HCT116 (cell line): ENCODE measurements at regions not wholly inside any gene's neighbourhood (a gene's known extent, or its start where the extent isn't known, plus 50 kb on each side); places are given as distances from the start of the nearest gene placed in this dataset.

Experiments
- ATAC-seq: fragments of 200-7000 bp; cut with Tn5 transposase; 2 replicates; pipeline ENCODE4 v1.9.1; 2020; ENCODE audit warnings: mild to moderate bottlenecking, moderate library complexity
- BruUV-seq: library from RNA; stranded (reverse); fragments of 400-500 nt; replicated peaks from 2 replicates; lab custom pipeline; 2021; lab: Mats Ljungman, UMichigan
- CTCF ChIA-PET: fragments of 300-600 bp; sonication (Branson Sonifier 250); formaldehyde crosslinking; loops from one replicate; lab custom pipeline; 2021; ENCODE audit warnings: antibody characterized with exemption; lab: Charles Lee
- POLR2A ChIA-PET: fragments of 300-600, 350-600 bp; sonication (Branson Sonifier 250); formaldehyde crosslinking; loops from one replicate; lab custom pipeline; 2021; ENCODE audit warnings: antibody characterized with exemption; lab: Charles Lee
- RAD21 ChIA-PET, 2 experiments: fragments of 300-600 bp; sonication (Branson Sonifier 250); formaldehyde crosslinking; loops; one replicate each; lab custom pipeline; 2023; ENCODE audit warnings: low total read pairs in 2 of 2; ENCODE audit not compliant: uncharacterized antibody in 2 of 2, unreplicated experiment in 2 of 2, low non-redundant PET in 1 of 2; lab: Charles Lee
- DNase-seq: peaks from one replicate; pipeline ENCODE4 v3.0.0-alpha.2; 2010; ENCODE audit warnings: low read depth, low spot score
- H2AFZ ChIP-seq: fragments of 200-600 bp; shearing (Covaris generic), sonication (generic); 2 replicates; pipeline ENCODE4 v1.6.1; 2017; ENCODE audit warnings: low read depth, mixed run types, mixed read lengths, antibody characterized with exemption, low read length; ENCODE audit not compliant: poor library complexity, severe bottlenecking
- H3K27ac ChIP-seq: 2 replicates; pipeline ENCODE4 v1.5.1; 2012; ENCODE audit warnings: low read depth, low read length
- H3K27me3 ChIP-seq: fragments of 200-600 bp; sonication (generic); 2 replicates; pipeline ENCODE4 v1.6.1; 2016; ENCODE audit warnings: mixed run types, low read length, mixed read lengths; ENCODE audit not compliant: insufficient read depth
- H3K36me3 ChIP-seq, 2 experiments: fragments of 200-500 bp in 1 of 2; fragments of 200-600 bp in 1 of 2; sonication (Bioruptor generic) in 1 of 2; sonication (generic) in 1 of 2; 2 replicates each; pipeline versions ENCODE4 v1.5.1 to v1.6.1; 2014 to 2016; ENCODE audit warnings: low read length in 2 of 2, inconsistent platforms in 1 of 2, mixed read lengths in 1 of 2, mixed run types in 1 of 2; ENCODE audit not compliant: insufficient read depth in 2 of 2, control insufficient read depth in 1 of 2
- H3K4me1 ChIP-seq, 2 experiments: fragments of 200-600 bp in 1 of 2; sonication (generic) in 1 of 2; 2 replicates each; pipeline versions ENCODE4 v1.5.1 to v1.6.1; 2012 to 2017; ENCODE audit warnings: low read length in 2 of 2, inconsistent platforms in 1 of 2, mild to moderate bottlenecking in 1 of 2, mixed read lengths in 1 of 2, mixed run types in 1 of 2, moderate library complexity in 1 of 2; ENCODE audit not compliant: insufficient read depth in 2 of 2, control insufficient read depth in 1 of 2
- H3K4me2 ChIP-seq: fragments of 200-600 bp; sonication (generic); 2 replicates; pipeline ENCODE4 v1.6.1; 2017; ENCODE audit warnings: mixed run types, low read length, mixed read lengths
- H3K4me3 ChIP-seq, 2 experiments: fragments of 200-600 bp in 1 of 2; sonication (generic) in 1 of 2; replicated peaks in 1 of 2; 2 replicates each; pipeline ENCODE4 v1.5.1; 2011 to 2016; ENCODE audit warnings: low read length in 2 of 2, control low read depth in 1 of 2, low read depth in 1 of 2, mild to moderate bottlenecking in 1 of 2, mixed read lengths in 1 of 2, mixed run types in 1 of 2
- H3K79me2 ChIP-seq: fragments of 200-600 bp; sonication (generic); 2 replicates; pipeline ENCODE4 v1.6.1; 2017; ENCODE audit warnings: mild to moderate bottlenecking, mixed run types, low read length, moderate library complexity, mixed read lengths; ENCODE audit not compliant: insufficient read depth
- H3K9ac ChIP-seq: fragments of 200-600 bp; sonication (generic); 2 replicates; pipeline ENCODE4 v1.6.1; 2016; ENCODE audit warnings: low read length, mixed read lengths
- H3K9me2 ChIP-seq: fragments of 200-600 bp; sonication (generic), shearing (Covaris generic); 2 replicates; pipeline ENCODE4 v1.6.1; 2017; ENCODE audit warnings: mixed run types, mild to moderate bottlenecking, moderate library complexity; ENCODE audit not compliant: insufficient read depth
- H3K9me3 ChIP-seq, 2 experiments: fragments of 200-500 bp in 1 of 2; fragments of 200-600 bp in 1 of 2; sonication (Bioruptor generic) in 1 of 2; sonication (generic) in 1 of 2; 2 replicates each; pipeline ENCODE4 v1.6.1; 2014 to 2017; ENCODE audit warnings: low read length in 2 of 2, mixed read lengths in 2 of 2, inconsistent platforms in 1 of 2, low read depth in 1 of 2, mild to moderate bottlenecking in 1 of 2, mixed run types in 1 of 2, moderate library complexity in 1 of 2; ENCODE audit not compliant: control insufficient read depth in 1 of 2, insufficient read depth in 1 of 2
- H4K20me1 ChIP-seq: fragments of 200-600 bp; sonication (generic), shearing (Covaris generic); 2 replicates; pipeline ENCODE4 v1.6.1; 2017; ENCODE audit warnings: mixed run types, mild to moderate bottlenecking, moderate library complexity; ENCODE audit not compliant: insufficient read depth
- ATF3 ChIP-seq: IDR thresholded peaks from 2 replicates; pipeline ENCODE4 v1.6.1; 2012
- CTCF ChIP-seq, 3 experiments: fragments of 200-600 bp in 1 of 3; sonication (generic) in 1 of 3; IDR thresholded peaks in 2 of 3; conservative IDR thresholded peaks in 1 of 3; 2 replicates each; pipeline ENCODE4 v1.5.1; 2012 to 2017; ENCODE audit warnings: low read depth in 2 of 3, low read length in 2 of 3, antibody characterized with exemption in 1 of 3, borderline replicate concordance in 1 of 3, control low read depth in 1 of 3, mild to moderate bottlenecking in 1 of 3, mixed read lengths in 1 of 3, mixed run types in 1 of 3, moderate library complexity in 1 of 3; ENCODE audit not compliant: insufficient read depth in 1 of 3
- EZH2 ChIP-seq: fragments of 200-600 bp; sonication (generic); IDR thresholded peaks from 2 replicates; pipeline ENCODE4 v1.6.1; 2017; ENCODE audit warnings: antibody characterized with exemption, mixed run types
- FOSL1 ChIP-seq: IDR thresholded peaks from 2 replicates; pipeline ENCODE4 v1.6.1; 2012; ENCODE audit warnings: low read depth
- MAX ChIP-seq: IDR thresholded peaks from 2 replicates; pipeline ENCODE4 v1.6.1; 2012
- POLR2AphosphoS5 ChIP-seq: IDR thresholded peaks from 2 replicates; pipeline ENCODE4 v1.6.1; 2011; ENCODE audit warnings: mild to moderate bottlenecking, low read depth, low read length, moderate library complexity
- RAD21 ChIP-seq: IDR thresholded peaks from 2 replicates; pipeline ENCODE4 v1.6.1; 2012; ENCODE audit warnings: low read depth, mild to moderate bottlenecking
- SRF ChIP-seq: IDR thresholded peaks from 2 replicates; pipeline ENCODE4 v1.6.1; 2012; ENCODE audit warnings: low read depth
- intact Hi-C: fragments of 100-400 bp; cut with micrococcal nuclease; formaldehyde crosslinking; loops from 2 replicates; pipeline ENCODE4 v1.10.0; 2022

GRCh38 chr18:60130284-60130683 lies 230.5 kb downstream of the PMAIP1 start:
- no peak overlapping the region for H3K27ac ChIP-seq
- H3K27me3 ChIP-seq = no peaks in the 10 kb centered on the region
- no peaks in the 10 kb centered on the region for H3K4me1 ChIP-seq
- H3K9me2 ChIP-seq = no peaks in the 10 kb centered on the region
- POLR2A ChIA-PET = no interaction called here
- no peak overlapping the region for H3K4me3 ChIP-seq
- RAD21 ChIA-PET = no interaction called here
- CTCF ChIA-PET = no interaction called here
- H3K4me2 ChIP-seq = no peak overlapping the region
- TF ChIP-seq CTCF (IDR thresholded peaks at IDR 0.05 in 2 of 3, conservative IDR thresholded peaks at IDR 0.05 in 1 of 3; ENCODE audit: borderline replicate concordance in 1 of 3, insufficient read depth in 1 of 3, low read depth in 2 of 3, low read length in 2 of 3) (no peak), RAD21 (no peak), EZH2 (no peak), MAX (no peak)
- TF ChIP-seq, all 23 proteins: peak for 0
- intact Hi-C loops = no loop called here
- Histone ChIP-seq H2AFZ (no peak overlapping the region), H4K20me1 (no peaks in the 10 kb centered on the region), H3K36me3 (no peaks in the 10 kb centered on the region), H3K9me3 (no peaks in the 10 kb centered on the region), H3K9ac (no peak overlapping the region), H3K79me2 (no peaks in the 10 kb centered on the region)
- BruUV-seq = no TSS peak
- ATAC-seq = no peak
- no peak for DNase-seq

GRCh38 chr18:60123031-60123430 lies 223.2 kb downstream of the PMAIP1 start:
- BruUV-seq = no TSS peak
- Histone ChIP-seq H2AFZ (no peak overlapping the region), H3K4me2 (no peak overlapping the region), H3K36me3 (no peaks in the 10 kb centered on the region), H3K27ac (no peak overlapping the region), H3K27me3 (no peaks in the 10 kb centered on the region), H3K79me2 (no peaks in the 10 kb centered on the region), H4K20me1 (no peaks in the 10 kb centered on the region), H3K4me3 (no peak overlapping the region), H3K9me2 (no peaks in the 10 kb centered on the region), H3K9ac (no peak overlapping the region), H3K4me1 (no peaks in the 10 kb centered on the region), H3K9me3 (no peaks in the 10 kb centered on the region)
- intact Hi-C loops = no loop called here
- ChIA-PET RAD21 (no interaction called here), CTCF (no interaction called here), POLR2A (no interaction called here)
- ATAC-seq (no peak), DNase-seq (no peak)
- TF ChIP-seq RAD21 (no peak), ATF3 (no peak), CTCF (IDR thresholded peaks at IDR 0.05 in 2 of 3, conservative IDR thresholded peaks at IDR 0.05 in 1 of 3; ENCODE audit: borderline replicate concordance in 1 of 3, insufficient read depth in 1 of 3, low read depth in 2 of 3, low read length in 2 of 3) (no peak), SRF (no peak), POLR2AphosphoS5 (no peak), FOSL1 (no peak)
